ENCODE measurements at regions not wholly inside any gene's neighbourhood (a gene's known extent, or its start where the extent isn't known, plus 50 kb on each side); places are given as distances from the start of the nearest gene placed in this dataset.

DNA sequence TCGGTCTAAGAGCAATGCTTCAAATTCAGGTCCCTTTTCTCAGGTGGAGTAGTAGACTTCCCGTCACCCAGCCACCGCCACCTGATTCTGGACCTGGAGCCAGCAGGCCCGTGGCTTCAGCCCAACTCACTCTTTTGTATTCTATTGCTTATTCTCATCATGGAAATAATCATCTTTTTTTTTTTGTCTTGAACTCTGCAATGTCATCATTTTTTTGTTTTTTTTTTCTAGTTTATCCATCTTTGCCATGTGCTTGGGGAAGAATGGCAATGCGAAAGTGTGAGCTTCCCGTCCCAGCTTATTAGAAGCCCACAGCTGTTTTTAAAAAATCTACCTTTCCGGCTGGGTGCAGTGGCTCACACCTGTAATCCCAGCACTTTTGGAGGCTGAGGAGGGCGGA, 51.3 kb upstream of the FSTL1 start:
- no peaks in the 10 kb centered on the region for H3K36me3 Mint-ChIP-seq (ENCODE audit: insufficient read depth in 1 of 3, low read depth in 3 of 3)
- Histone ChIP-seq H3K4me1 (ENCODE audit: insufficient read depth, low read length) (peaks cover 12% of the 10 kb centered on the region; the same call in 1 of the 2 replicates), H2BK120ac (ENCODE audit: low read depth, low read length, poor library complexity, severe bottlenecking) (no peak overlapping the region), H3K18ac (ENCODE audit: insufficient read length, low read depth, low read length) (no peak overlapping the region), H2AK5ac (ENCODE audit: insufficient read length, low read length) (no peak overlapping the region), H4K20me1 (ENCODE audit: control insufficient read depth, insufficient read depth, insufficient read length) (no peaks in the 10 kb centered on the region), H2BK12ac (ENCODE audit: insufficient read length, low read depth, low read length) (no peak overlapping the region), H4K5ac (ENCODE audit: insufficient read length, low read depth, low read length) (no peak overlapping the region), H3T11ph (ENCODE audit: low read length) (no peak overlapping the region), H3K79me1 (ENCODE audit: insufficient read depth, low read depth, low read length, poor library complexity, severe bottlenecking) (no peaks in the 10 kb centered on the region), H3K9ac (ENCODE audit: extremely low read depth, insufficient read length, low read length) (no peak overlapping the region), H3K4me2 (ENCODE audit: insufficient read depth, insufficient read length, low read length) (no peak overlapping the region), H3K79me2 (ENCODE audit: insufficient read depth, low read length) (no peaks in the 10 kb centered on the region), H4K8ac (replicated peaks; ENCODE audit: insufficient read length, low read depth, low read length) (no peak overlapping the region), H2BK15ac (ENCODE audit: low read depth, low read length) (no peak overlapping the region), H3K4ac (ENCODE audit: low read depth, low read length) (no peak overlapping the region), H3K14ac (ENCODE audit: insufficient read depth, low read length) (no peak overlapping the region), H3K23ac (ENCODE audit: insufficient read length, low read depth, low read length) (no peak overlapping the region), H2AFZ (ENCODE audit: low read length) (no peak overlapping the region), H3K56ac (ENCODE audit: insufficient read length, low read depth, low read length) (no peak overlapping the region), H3K23me2 (ENCODE audit: insufficient read length, low read depth, low read length, poor library complexity, severe bottlenecking) (no peaks in the 10 kb centered on the region), H3K27me3 (ENCODE audit: insufficient read depth, low read length) (no peaks in the 10 kb centered on the region), H3K9me3 (ENCODE audit: control insufficient read depth, low read depth, low read length) (no peaks in the 10 kb centered on the region), H2BK5ac (ENCODE audit: insufficient read length, low read length) (no peak overlapping the region), H3K27ac (ENCODE audit: insufficient read length, low read depth, low read length) (no peak overlapping the region), H4K91ac (ENCODE audit: insufficient read length, low read depth, low read length) (no peak overlapping the region), H2BK20ac (ENCODE audit: low read depth, low read length, poor library complexity, severe bottlenecking) (no peak overlapping the region)
- H3K9me3 Mint-ChIP-seq: no peaks in the 10 kb centered on the region
- TF ChIP-seq, protein P1, sequence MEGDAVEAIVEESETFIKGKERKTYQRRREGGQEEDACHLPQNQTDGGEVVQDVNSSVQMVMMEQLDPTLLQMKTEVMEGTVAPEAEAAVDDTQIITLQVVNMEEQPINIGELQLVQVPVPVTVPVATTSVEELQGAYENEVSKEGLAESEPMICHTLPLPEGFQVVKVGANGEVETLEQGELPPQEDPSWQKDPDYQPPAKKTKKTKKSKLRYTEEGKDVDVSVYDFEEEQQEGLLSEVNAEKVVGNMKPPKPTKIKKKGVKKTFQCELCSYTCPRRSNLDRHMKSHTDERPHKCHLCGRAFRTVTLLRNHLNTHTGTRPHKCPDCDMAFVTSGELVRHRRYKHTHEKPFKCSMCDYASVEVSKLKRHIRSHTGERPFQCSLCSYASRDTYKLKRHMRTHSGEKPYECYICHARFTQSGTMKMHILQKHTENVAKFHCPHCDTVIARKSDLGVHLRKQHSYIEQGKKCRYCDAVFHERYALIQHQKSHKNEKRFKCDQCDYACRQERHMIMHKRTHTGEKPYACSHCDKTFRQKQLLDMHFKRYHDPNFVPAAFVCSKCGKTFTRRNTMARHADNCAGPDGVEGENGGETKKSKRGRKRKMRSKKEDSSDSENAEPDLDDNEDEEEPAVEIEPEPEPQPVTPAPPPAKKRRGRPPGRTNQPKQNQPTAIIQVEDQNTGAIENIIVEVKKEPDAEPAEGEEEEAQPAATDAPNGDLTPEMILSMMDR (conservative IDR thresholded peaks at IDR 0.05): no peak
- DNase-seq: no peak
- peaks cover 1% of the 10 kb centered on the region; the same call in 1 of the 2 replicates for H3K27me3 Mint-ChIP-seq (ENCODE audit: low read depth)
- no CpG with 5 or more reads among the region's 8 CpGs for WGBS (ENCODE audit: extremely low coverage, insufficient read length, low lambda C conversion rate)
- no peak overlapping the region for H3K27ac Mint-ChIP-seq
- peaks cover 55 to 59% of the 10 kb centered on the region in 2 experiments for H3K4me1 Mint-ChIP-seq
- no peak overlapping the region for H3K4me3 Mint-ChIP-seq

Data from H9 (cell line).